Activated CD4-positive, alpha-beta T cell treated with anti-CD3 and anti-CD28 coated beads, Interleukin-2, Interleukin-6, amounts not matched to agents 100 ng/mL and 50 ng/mL, durations not matched to agents 16 hours and 8 hours (primary cell): ENCODE measurements at regions not wholly inside any gene's neighbourhood (a gene's known extent, or its start where the extent isn't known, plus 50 kb on each side); places are given as distances from the start of the nearest gene placed in this dataset.

Experiments
- DNase-seq: peaks from one replicate; pipeline ENCODE4 v3.0.0-alpha.2; 2020

DNA sequence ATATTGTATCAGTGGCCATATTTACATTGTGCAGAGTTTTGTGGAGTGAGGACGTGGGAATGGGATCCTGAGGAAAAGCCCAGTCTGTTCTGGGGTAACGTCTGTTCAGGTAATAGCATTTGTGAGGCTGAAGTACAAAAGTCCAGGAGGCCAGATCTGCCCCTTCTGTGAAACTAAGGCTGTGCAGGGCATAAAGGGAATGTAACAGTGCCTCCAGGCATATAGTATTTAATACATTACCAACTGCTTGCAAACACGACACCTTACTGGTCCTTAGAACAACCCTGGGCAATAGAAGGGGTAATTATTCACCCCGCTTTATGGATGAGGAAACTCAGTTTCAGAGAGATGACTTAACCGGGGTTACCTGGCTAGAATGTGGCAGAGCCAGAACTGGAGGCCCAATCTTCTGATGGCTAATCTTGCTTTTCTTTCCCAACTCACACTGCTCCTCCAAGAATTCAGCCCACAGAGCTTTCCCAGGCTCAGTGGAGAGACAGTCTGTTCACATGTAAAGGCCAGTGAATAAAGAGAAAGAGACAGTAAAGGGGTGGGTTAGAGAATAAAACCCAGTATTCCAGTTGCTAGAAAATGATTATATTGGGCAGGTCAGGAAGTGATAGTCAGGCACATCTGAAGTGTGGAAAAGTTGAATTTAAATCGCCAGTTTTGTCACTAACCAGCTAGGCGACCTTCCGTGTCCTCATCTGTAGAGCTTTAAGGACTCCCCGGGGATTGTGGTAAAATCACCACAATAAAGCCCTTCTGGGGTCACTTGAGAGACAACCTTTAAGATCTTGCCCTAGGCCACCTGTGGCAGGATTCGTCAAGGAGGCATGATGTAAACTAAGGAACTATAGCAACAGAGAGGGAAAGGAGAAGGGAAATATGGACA, 280.7 kb upstream of the CITED2 start:
- DNase-seq: no peak

GRCh38 chr6:139654309-139654708, 279.9 kb upstream of the CITED2 start:
- no peak for DNase-seq

GRCh38 chr6:139653111-139653510, 278.7 kb upstream of the CITED2 start:
- no peak for DNase-seq

GRCh38 chr6:139650941-139651340, 276.5 kb upstream of the CITED2 start:
- DNase-seq: no peak

DNA sequence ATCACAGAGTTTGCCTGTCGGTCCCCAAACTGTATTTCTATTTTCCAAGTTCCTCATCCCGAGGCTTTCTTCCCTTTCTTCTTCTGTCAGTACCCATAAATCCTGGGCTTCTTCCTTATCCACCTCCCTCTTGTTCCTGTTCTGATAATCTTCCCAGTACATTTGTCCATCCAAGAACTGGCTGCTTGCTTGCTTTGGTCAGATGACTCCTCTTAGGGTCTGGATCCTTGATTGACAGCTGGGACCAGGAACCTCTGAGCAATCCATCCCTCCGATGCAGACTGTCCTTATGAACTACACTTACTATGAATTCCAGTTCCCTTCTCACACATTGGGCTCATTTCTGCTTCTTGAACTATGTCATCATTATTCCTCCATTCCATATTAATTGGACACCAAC, 275.3 kb upstream of the CITED2 start:
- DNase-seq: no peak

GRCh38 chr6:139649128-139649527, 274.7 kb upstream of the CITED2 start:
- no peak for DNase-seq

- DNase-seq: no peak
Measured at GRCh38 chr6:139648430-139649000, 274.1 kb upstream of the CITED2 start.

GRCh38 chr6:139647841-139648240, 273.4 kb upstream of the CITED2 start:
- DNase-seq: no peak

GRCh38 chr6:139647016-139647415, 272.6 kb upstream of the CITED2 start:
- no peak for DNase-seq

DNA sequence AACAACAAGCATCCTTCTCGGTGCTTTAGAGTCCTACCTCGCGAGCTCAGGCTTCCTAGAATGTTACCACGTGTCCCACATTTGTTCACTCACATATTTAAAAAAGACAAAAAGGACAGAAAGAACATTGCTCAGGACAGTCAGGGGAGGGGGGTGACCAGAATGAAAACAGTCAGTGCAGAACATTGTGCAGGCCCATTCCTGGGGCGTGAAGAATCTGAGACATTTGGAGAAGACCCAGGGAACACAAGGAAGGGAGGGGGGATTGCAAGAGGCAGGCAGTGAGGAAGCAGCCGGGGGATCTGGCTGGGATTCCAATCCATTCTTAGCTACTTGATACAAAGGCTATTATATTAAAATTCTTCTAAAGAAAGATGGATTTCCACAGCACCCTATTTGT, 270.4 kb upstream of the CITED2 start:
- DNase-seq: no peak

- DNase-seq: no peak
Measured at GRCh38 chr6:139643986-139644385, 269.5 kb upstream of the CITED2 start.

DNA sequence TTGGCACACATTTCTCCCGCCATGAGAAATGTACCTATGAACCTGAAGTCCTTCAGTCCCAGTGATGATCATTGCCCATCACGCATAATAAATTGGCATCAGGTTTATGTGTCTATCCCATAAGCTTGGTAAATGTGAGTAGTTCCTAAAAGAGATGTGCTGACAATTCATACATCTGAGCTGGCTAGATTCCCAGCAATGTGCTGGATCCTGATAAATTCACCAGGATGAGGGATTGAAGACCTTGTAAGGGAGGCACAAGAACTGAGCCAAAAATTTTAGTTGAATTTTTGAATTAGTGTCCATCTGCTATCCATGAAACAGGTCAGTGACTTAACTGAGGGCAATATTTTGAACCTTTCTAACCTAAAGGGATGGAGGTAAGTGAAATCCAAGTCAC, 267.9 kb upstream of the CITED2 start:
- DNase-seq: no peak

DNA sequence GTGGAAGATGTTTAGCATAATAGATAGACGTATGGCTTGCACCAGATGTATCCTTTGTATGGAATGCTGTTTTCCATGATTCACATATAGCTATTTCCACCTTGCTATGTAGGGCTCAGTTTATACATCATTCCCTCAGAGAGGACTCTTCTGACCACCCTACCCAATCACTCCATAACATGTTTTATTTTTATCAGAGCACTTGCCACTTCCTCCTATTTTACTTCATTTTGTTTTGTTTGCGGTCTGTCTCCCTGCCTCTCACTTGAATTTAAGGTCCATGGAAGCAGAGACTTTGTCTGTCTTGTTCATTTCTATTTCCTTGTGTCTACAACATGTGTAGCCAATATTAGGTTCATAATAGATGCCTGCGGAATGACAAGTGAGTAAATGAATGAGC, 266.9 kb upstream of the CITED2 start:
- DNase-seq: no peak

DNA sequence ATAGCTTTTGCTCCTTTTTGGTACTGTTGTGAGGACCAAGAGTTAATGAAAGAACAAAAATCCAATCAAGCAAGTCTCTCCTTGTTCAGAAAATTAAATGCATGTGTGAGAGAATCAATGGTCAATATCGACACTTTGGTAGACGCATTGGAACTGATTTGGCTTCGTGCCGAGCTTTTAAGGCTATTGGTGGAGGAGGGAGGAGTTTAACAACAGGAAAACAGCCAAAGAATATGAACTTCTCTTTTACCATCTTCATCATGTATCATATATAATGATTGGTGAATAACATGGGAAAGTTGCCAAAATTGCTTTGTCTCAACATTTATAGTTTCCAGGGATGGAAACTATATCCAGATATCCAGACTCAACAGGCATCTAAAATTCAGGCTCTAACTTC, 266.5 kb upstream of the CITED2 start:
- DNase-seq: no peak

DNA sequence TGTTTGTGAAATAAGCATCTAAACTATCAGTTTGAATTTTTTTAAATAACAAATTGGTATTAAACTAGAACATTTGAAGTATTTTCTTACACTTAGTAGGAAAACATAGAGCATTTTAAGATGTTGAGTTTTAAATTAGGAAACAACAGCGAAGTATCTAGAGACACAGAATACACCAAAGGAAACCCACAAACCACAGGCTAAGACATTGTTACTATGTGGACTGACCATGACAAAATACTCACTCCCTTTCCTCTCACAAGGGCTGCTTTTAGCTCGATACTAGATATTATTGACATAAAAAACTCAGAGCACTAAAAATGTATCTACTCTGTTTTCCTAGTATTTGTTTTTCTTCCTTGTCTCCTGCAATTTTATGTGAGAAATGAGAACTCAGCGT, 266.0 kb upstream of the CITED2 start:
- peak; percentile 13 for DNase-seq

DNA sequence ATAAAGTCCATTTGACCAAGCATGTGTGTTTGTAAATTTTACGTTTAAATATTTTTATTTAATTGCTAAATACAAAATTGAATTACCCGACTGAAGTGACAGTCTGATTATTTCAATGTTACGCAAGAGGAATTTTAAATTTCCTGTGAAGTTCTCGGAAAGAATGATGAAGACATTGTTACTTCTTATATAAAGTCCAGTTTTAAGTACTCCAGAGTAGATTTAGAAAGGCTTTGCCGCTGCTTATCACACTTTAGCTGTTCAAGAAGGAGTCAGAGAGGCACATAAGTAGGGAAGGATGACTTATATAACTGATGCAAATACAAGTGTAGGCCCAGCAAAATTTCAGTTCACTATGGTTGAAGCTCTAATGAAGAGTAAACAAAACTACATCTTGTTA, 265.1 kb upstream of the CITED2 start:
- DNase-seq: no peak

- no peak for DNase-seq
Measured at GRCh38 chr6:139638179-139638941, 263.9 kb upstream of the CITED2 start.

DNA sequence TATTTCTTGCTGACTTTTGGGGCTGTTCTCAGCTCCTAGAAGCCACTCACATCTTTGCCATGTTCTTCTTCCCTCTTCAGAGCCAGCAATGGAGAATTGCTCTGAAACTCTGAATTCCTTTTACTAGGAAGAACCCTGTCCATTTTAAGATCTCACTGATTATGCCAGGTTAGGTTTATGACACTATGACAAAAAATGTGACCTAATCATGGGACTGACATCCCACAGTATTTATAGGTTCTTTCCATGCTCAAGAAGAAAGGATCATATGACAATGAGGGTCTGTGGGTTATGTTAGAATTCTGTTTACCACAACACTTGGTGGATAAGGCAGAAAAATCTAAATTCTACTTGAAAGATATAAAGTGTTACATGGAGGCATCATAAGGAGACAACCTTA, 263.3 kb upstream of the CITED2 start:
- no peak for DNase-seq

- no peak for DNase-seq
Measured at GRCh38 chr6:139636391-139636790, 261.9 kb upstream of the CITED2 start.

DNA sequence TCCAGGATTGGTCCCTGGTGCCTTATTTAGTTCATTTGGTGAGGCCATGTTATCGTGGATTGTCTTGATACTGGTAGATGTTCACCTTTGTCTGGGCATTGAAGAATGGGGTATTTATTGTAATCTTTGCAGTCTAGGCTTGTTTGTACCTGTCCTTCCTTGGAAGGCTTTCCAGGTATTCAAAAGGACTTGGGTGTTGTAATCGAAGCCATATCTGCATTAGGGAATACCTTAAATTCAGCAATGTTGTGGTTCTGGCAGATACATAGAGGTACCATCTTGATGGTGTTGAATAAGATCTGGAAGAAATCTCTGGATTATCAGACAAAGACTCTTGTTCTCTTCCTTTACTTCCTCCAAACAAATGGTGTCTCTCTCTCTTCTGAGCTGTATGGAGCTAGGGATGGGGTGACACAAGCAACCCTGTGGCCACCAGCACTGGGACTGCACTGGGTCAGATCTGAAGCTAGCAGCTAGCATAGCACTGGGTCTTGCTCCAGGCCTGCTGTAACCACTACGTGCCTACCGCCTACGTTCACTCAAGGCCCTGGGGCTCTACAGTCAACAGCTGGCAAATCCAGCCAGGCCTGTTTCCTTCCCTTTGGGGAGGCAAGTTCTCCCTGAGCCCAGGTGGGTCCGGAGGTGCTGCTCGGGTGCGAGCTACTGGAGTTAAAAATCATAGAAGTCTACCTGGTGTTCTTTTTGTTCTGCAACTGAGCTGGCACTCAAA, 261.1 kb upstream of the CITED2 start:
- no peak for DNase-seq

GRCh38 chr6:139632840-139633239, 258.4 kb upstream of the CITED2 start:
- no peak for DNase-seq

DNA sequence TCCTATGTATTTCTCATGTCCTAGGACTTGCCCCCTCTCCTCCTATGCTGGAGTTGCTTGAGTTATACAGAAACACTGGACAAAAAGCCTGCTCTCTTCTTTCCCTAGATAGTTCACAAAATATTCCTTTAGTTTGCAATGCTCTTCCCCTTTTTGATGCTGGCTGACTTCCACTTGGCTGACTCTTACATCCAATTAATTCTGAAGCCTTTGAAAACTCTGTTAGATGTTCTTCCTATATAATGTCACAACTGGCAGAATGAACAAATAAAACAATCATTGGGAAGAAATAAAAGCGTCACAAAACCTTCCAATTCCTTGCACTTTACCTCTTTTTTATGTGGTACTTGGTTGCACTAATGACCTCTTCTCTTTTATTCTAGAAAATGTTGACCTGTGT, 253.8 kb upstream of the CITED2 start:
- no peak for DNase-seq

GRCh38 chr6:139627091-139627490, 252.6 kb upstream of the CITED2 start:
- no peak for DNase-seq
